Body of pancreas (tissue), 4 donors: ENCODE measurements at regions not wholly inside any gene's neighbourhood (a gene's known extent, or its start where the extent isn't known, plus 50 kb on each side); places are given as distances from the start of the nearest gene placed in this dataset.

Experiments
- CTCF ChIP-seq, 7 experiments: fragments of 450-650 bp in 4 of 7; fragments of 200-600 bp in 3 of 7; sonication (generic) in 3 of 7; IDR thresholded peaks; one replicate each; pipeline ENCODE4 v1.5.1; 2016 to 2019; ENCODE audit warnings: antibody characterized with exemption in 7 of 7
- POLR2A ChIP-seq, 3 donors: fragments of 450-650 bp; IDR thresholded peaks; one replicate each; pipeline ENCODE4 v1.6.1; 2016; ENCODE audit warnings: antibody characterized with exemption in 3 of 3, mild to moderate bottlenecking in 2 of 3

GRCh38 chr11:25899617-25900160 lies 432.2 kb upstream of the ANO3 start:
- TF ChIP-seq POLR2A (IDR thresholded peaks at IDR 0.05) (no peak), CTCF (IDR thresholded peaks at IDR 0.05) (no peak)
